IPS-20b (cell line): ENCODE measurements at regions not wholly inside any gene's neighbourhood (a gene's known extent, or its start where the extent isn't known, plus 50 kb on each side); places are given as distances from the start of the nearest gene placed in this dataset.

Source experiments
- H3K27ac ChIP-seq: one replicate; pipeline ENCODE4 v1.5.1; 2013; ENCODE audit warnings: low read length
- H3K27me3 ChIP-seq: 2 replicates; pipeline ENCODE4 v1.6.1; 2013; ENCODE audit warnings: mild to moderate bottlenecking, low read length, inconsistent platforms; ENCODE audit not compliant: insufficient read depth
- H3K36me3 ChIP-seq: 2 replicates; pipeline ENCODE4 v1.6.1; 2013; ENCODE audit warnings: low read depth, mild to moderate bottlenecking, inconsistent platforms, low read length, moderate library complexity; ENCODE audit not compliant: insufficient read depth
- H3K4me1 ChIP-seq: 2 replicates; pipeline ENCODE4 v1.6.1; 2013; ENCODE audit warnings: mild to moderate bottlenecking, control low read depth, inconsistent platforms, low read length, moderate library complexity; ENCODE audit not compliant: insufficient read depth
- H3K4me3 ChIP-seq: 2 replicates; pipeline ENCODE4 v1.5.1; 2013; ENCODE audit warnings: mild to moderate bottlenecking, low read length, inconsistent platforms
- H3K9ac ChIP-seq: 2 replicates; pipeline ENCODE4 v1.6.1; 2013; ENCODE audit warnings: low read depth, mild to moderate bottlenecking, inconsistent platforms, low read length, moderate library complexity
- H3K9me3 ChIP-seq: 2 replicates; pipeline ENCODE4 v1.6.1; 2013; ENCODE audit warnings: mild to moderate bottlenecking, low read depth, low read length, inconsistent platforms; ENCODE audit not compliant: insufficient read depth

DNA sequence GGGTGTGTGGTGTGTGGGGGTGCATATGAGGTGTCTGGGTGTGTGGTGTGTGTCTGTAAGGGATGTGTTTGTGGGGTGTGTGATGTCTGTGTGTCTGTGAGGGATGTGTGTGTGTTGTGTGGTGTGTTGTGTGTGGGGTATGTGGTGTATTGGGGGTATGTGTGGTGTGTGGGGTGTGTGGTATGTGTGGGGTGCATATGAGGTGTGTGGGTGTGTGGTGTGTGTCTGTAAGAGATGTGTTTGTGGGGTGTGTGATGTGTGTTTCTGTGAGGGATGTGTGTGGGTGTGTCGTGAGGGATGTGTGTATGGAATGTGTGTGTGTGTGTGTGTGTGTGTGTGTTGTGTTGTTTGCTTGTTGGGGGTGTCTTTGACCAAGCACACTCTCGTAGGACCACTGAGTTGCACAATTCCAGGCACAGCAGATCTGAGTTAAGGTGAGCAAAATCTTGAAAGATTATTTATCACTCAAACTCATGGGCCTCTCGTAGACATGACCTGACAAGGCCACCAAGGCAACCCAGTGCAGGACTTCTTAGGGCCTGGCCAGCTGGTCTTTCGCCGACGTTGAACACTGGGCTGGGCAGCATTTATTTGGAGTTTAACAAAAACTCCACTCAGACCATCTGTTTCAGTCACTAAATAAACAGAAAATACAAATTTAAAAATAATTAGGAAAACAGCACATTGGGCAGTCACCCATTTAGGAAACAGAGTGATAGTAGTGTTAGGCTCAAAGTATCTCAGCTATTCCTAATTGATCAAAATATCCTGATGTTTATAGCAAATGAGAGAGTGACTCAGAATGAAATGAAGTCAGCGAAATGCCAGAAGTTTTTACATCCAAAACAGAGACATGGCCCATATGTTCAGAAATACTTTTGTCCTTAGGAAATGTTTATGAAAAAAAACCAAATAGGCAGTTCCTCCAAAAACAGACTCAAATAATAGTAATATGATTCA, 301.1 kb downstream of the FGF9 start:
- H3K27ac ChIP-seq: no peak overlapping the region
- H3K27me3 ChIP-seq: no peaks in the 10 kb centered on the region
- H3K36me3 ChIP-seq: no peaks in the 10 kb centered on the region
- no peaks in the 10 kb centered on the region for H3K4me1 ChIP-seq
- no peak overlapping the region for H3K9ac ChIP-seq
- no peak overlapping the region for H3K4me3 ChIP-seq
- H3K9me3 ChIP-seq: no peaks in the 10 kb centered on the region

DNA sequence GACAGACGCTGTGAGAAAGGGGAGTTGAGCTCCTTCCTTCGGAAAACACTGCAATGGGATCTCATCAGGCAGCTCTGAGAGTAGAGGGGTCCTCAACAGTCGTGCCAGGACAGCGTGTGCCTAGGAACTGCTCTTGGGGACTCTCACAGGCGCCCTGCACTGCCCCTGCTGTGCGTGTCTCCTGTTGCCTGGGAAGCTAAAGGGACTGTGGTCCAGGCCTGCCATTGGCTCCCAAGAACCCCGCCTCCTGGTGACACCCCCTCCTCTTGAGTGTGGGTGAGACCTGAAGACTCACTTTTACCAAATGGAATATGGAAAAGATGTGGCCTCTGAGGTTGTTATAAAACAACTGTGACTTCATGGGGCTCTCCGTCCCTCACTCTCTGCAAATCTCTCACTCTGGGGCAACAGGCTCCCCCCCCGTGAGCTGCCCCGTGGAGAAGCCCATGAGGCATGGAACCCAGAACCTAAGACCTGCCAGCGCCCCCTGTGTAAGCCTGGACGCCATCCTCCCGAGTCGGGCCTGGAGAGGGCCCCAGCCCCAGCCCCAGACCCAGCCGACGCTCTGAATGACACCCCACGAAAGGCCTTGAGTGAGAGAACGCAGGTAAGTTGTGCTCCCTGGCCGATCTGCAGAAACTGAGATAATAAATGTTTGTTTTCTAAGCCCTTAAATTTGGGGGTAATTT, 302.7 kb downstream of the FGF9 start:
- Histone ChIP-seq H3K27ac (no peak overlapping the region), H3K4me1 (no peaks in the 10 kb centered on the region), H3K36me3 (no peaks in the 10 kb centered on the region), H3K4me3 (no peak overlapping the region), H3K27me3 (no peaks in the 10 kb centered on the region), H3K9ac (no peak overlapping the region), H3K9me3 (no peaks in the 10 kb centered on the region)

GRCh38 chr13:21974741-21975140, 303.9 kb downstream of the FGF9 start:
- H3K27me3 ChIP-seq: no peaks in the 10 kb centered on the region

GRCh38 chr13:21976159-21976558, 305.3 kb downstream of the FGF9 start:
- H3K4me1 ChIP-seq: no peaks in the 10 kb centered on the region
- H3K9me3 ChIP-seq: no peaks in the 10 kb centered on the region
- no peaks in the 10 kb centered on the region for H3K27me3 ChIP-seq
- H3K4me3 ChIP-seq: no peak overlapping the region
- H3K9ac ChIP-seq: no peak overlapping the region
- H3K27ac ChIP-seq: no peak overlapping the region
- H3K36me3 ChIP-seq: no peaks in the 10 kb centered on the region

More at GRCh38 chr13:21974741-21975140, 303.9 kb downstream of the FGF9 start:
- H3K9ac ChIP-seq: no peak overlapping the region
- H3K4me3 ChIP-seq: no peak overlapping the region
- H3K27ac ChIP-seq: no peak overlapping the region
- no peaks in the 10 kb centered on the region for H3K4me1 ChIP-seq
- no peaks in the 10 kb centered on the region for H3K9me3 ChIP-seq
- H3K36me3 ChIP-seq: no peaks in the 10 kb centered on the region

- no peak overlapping the region for H3K27ac ChIP-seq
- no peaks in the 10 kb centered on the region for H3K4me1 ChIP-seq
- H3K9ac ChIP-seq: no peak overlapping the region
- no peaks in the 10 kb centered on the region for H3K36me3 ChIP-seq
- no peaks in the 10 kb centered on the region for H3K9me3 ChIP-seq
- H3K27me3 ChIP-seq: no peaks in the 10 kb centered on the region
- H3K4me3 ChIP-seq: no peak overlapping the region
Observed at GRCh38 chr13:21979161-21979806, 308.4 kb downstream of the FGF9 start.

GRCh38 chr13:21980049-21980448, 309.2 kb downstream of the FGF9 start:
- Histone ChIP-seq H3K36me3 (no peaks in the 10 kb centered on the region), H3K4me3 (no peak overlapping the region), H3K9ac (no peak overlapping the region), H3K27me3 (no peaks in the 10 kb centered on the region), H3K27ac (no peak overlapping the region), H3K9me3 (no peaks in the 10 kb centered on the region; the same call in 1 of the 2 replicates), H3K4me1 (no peaks in the 10 kb centered on the region)

- Histone ChIP-seq H3K9me3 (no peaks in the 10 kb centered on the region; the same call in 1 of the 2 replicates), H3K9ac (no peak overlapping the region), H3K4me1 (no peaks in the 10 kb centered on the region; the same call in 1 of the 2 replicates), H3K27me3 (no peaks in the 10 kb centered on the region), H3K4me3 (no peak overlapping the region), H3K36me3 (no peaks in the 10 kb centered on the region), H3K27ac (no peak overlapping the region)
Observed at GRCh38 chr13:21984156-21984555, 313.3 kb downstream of the FGF9 start.

- Histone ChIP-seq H3K9me3 (no peaks in the 10 kb centered on the region; the same call in 1 of the 2 replicates), H3K4me1 (no peaks in the 10 kb centered on the region; the same call in 1 of the 2 replicates), H3K27ac (no peak overlapping the region), H3K9ac (no peak overlapping the region), H3K36me3 (no peaks in the 10 kb centered on the region), H3K4me3 (no peak overlapping the region), H3K27me3 (no peaks in the 10 kb centered on the region)
Observed at GRCh38 chr13:21986602-21987001, 315.7 kb downstream of the FGF9 start.

DNA sequence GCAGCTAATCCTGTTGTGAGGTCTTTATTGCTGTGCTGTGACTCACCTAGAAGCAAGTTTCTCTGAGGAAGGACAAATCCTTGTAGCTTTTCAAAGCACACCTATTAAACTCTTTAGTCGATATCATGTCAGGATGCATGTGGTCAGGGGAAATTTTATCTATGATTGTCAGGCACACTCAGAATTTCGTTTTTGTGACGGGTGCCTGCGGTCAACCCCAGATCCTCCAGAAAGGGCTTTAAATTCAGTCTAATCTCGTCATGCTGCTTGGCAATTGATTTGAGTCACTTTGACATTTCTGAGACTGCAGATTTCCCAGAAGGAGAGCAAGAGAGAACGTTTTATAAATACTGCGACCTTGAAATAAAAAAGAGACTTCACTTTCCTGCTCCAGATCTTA, 316.9 kb downstream of the FGF9 start:
- no peaks in the 10 kb centered on the region for H3K36me3 ChIP-seq
- no peaks in the 10 kb centered on the region; the same call in 1 of the 2 replicates for H3K9me3 ChIP-seq
- no peaks in the 10 kb centered on the region for H3K27me3 ChIP-seq
- H3K9ac ChIP-seq: no peak overlapping the region
- no peak overlapping the region for H3K27ac ChIP-seq
- no peak overlapping the region for H3K4me3 ChIP-seq
- no peaks in the 10 kb centered on the region; the same call in 1 of the 2 replicates for H3K4me1 ChIP-seq

DNA sequence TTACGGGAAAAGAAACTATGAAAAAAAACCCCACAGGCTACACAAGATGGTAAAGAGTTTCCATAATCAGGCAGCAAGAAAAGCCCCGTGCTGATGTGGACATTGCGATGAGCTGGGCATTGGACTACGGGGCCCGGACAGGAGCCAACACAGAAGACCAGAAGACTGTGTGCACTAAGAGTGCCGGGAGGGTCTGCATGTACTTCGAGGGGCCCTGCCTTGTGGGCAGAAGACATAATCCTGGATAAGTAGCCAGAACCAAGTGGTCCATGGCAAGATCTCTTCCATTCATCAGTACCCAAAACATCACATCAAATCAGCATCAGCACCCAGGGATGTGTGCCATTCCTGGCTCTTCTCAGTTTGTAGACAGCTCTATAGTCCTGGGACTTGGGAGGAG, 317.8 kb downstream of the FGF9 start:
- H3K27me3 ChIP-seq: no peaks in the 10 kb centered on the region
- H3K36me3 ChIP-seq: no peaks in the 10 kb centered on the region
- H3K9me3 ChIP-seq: no peaks in the 10 kb centered on the region; the same call in 1 of the 2 replicates
- H3K9ac ChIP-seq: no peak overlapping the region
- H3K4me1 ChIP-seq: no peaks in the 10 kb centered on the region; the same call in 1 of the 2 replicates
- no peak overlapping the region for H3K27ac ChIP-seq
- H3K4me3 ChIP-seq: no peak overlapping the region

- Histone ChIP-seq H3K27ac (no peak overlapping the region), H3K9ac (no peak overlapping the region), H3K36me3 (no peaks in the 10 kb centered on the region), H3K4me3 (no peak overlapping the region), H3K9me3 (no peaks in the 10 kb centered on the region), H3K27me3 (no peaks in the 10 kb centered on the region), H3K4me1 (no peaks in the 10 kb centered on the region)
Observed at GRCh38 chr13:21996049-21996448, 325.2 kb downstream of the FGF9 start.
